ENCODE measurements at regions not wholly inside any gene's neighbourhood (a gene's known extent, or its start where the extent isn't known, plus 50 kb on each side); places are given as distances from the start of the nearest gene placed in this dataset.

DNA sequence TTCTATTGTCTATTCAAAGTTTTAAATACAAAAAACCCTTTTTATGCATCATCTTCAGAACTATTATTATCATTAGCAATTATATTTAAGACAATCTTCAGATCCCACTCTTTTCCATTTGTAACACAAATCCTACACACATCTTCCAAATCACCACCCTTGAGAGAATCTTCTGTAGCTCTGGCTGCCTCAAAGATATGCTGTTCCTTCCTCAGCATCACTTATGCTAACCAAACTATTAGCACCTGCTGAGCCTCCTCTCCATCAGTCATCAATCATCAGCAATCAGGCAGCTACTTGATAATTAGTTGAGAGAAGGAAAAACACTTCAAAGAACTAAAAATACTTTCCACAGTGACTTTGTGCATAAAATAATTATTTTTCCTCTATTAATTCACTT is 1082.2 kb downstream of the C4orf33 start:
- no peak overlapping the region for H3K9ac ChIP-seq (ENCODE audit: low read length)
- no peaks in the 10 kb centered on the region for H3K36me3 ChIP-seq (ENCODE audit: control insufficient read depth, insufficient read depth, low read length, severe bottlenecking)
- H3K27me3 ChIP-seq (replicated peaks; ENCODE audit: control insufficient read depth, insufficient read depth, low read length) = no peaks in the 10 kb centered on the region
- no peak overlapping the region for H3K4me3 ChIP-seq (ENCODE audit: low read length)
- no peaks in the 10 kb centered on the region for H3K4me1 ChIP-seq (ENCODE audit: control insufficient read depth, insufficient read depth, low read length)
- H3K9me3 ChIP-seq (ENCODE audit: control insufficient read depth, low read length) = no peaks in the 10 kb centered on the region
- DNase-seq (ENCODE audit: low read depth) = no peak

GRCh38 chr4:130183096-130183495 is 1087.1 kb downstream of the C4orf33 start:
- DNase-seq (ENCODE audit: low read depth) = peak; percentile 24
- no peaks in the 10 kb centered on the region for H3K36me3 ChIP-seq (ENCODE audit: control insufficient read depth, insufficient read depth, low read length, severe bottlenecking)

DNA sequence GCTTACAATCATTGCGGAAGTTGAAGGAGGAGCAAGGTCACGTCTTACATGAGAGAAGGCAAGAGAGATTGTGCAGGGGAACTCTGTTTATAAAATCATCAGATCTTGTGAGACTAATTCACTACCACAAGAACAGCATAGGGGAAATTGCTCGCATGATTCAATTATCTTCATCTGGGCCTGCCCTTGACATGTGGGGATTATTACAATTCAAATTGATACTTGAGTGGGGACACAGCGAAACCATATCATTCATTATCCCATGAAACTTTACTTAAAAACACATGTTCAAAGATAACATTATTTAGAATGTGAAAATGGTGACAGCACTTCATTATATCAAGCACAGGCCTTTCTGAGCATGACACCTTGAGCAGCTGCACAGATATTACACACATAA is 1087.8 kb downstream of the C4orf33 start:
- no peak overlapping the region for H3K9ac ChIP-seq (ENCODE audit: low read length)
- H3K27me3 ChIP-seq (replicated peaks; ENCODE audit: control insufficient read depth, insufficient read depth, low read length) = no peaks in the 10 kb centered on the region
- no peaks in the 10 kb centered on the region for H3K4me1 ChIP-seq (ENCODE audit: control insufficient read depth, insufficient read depth, low read length)
- H3K9me3 ChIP-seq (ENCODE audit: control insufficient read depth, low read length) = no peaks in the 10 kb centered on the region
- DNase-seq (ENCODE audit: low read depth) = no peak
- H3K36me3 ChIP-seq (ENCODE audit: control insufficient read depth, insufficient read depth, low read length, severe bottlenecking) = no peaks in the 10 kb centered on the region
- H3K4me3 ChIP-seq (ENCODE audit: low read length) = no peak overlapping the region

More at GRCh38 chr4:130183096-130183495, 1087.1 kb downstream of the C4orf33 start:
- no peak overlapping the region for H3K4me3 ChIP-seq (ENCODE audit: low read length)
- H3K4me1 ChIP-seq (ENCODE audit: control insufficient read depth, insufficient read depth, low read length) = no peaks in the 10 kb centered on the region
- no peak overlapping the region for H3K9ac ChIP-seq (ENCODE audit: low read length)
- H3K9me3 ChIP-seq (ENCODE audit: control insufficient read depth, low read length) = no peaks in the 10 kb centered on the region
- H3K27me3 ChIP-seq (replicated peaks; ENCODE audit: control insufficient read depth, insufficient read depth, low read length) = no peaks in the 10 kb centered on the region

- H3K9ac ChIP-seq (ENCODE audit: low read length) = no peak overlapping the region
- H3K4me3 ChIP-seq (ENCODE audit: low read length) = no peak overlapping the region
- DNase-seq (ENCODE audit: low read depth) = no peak
- no peaks in the 10 kb centered on the region for H3K27me3 ChIP-seq (replicated peaks; ENCODE audit: control insufficient read depth, insufficient read depth, low read length)
- H3K9me3 ChIP-seq (ENCODE audit: control insufficient read depth, low read length) = no peaks in the 10 kb centered on the region
- H3K4me1 ChIP-seq (ENCODE audit: control insufficient read depth, insufficient read depth, low read length) = no peaks in the 10 kb centered on the region
- no peaks in the 10 kb centered on the region for H3K36me3 ChIP-seq (ENCODE audit: control insufficient read depth, insufficient read depth, low read length, severe bottlenecking)
These were observed 1089.2 kb downstream of the C4orf33 start for GRCh38 chr4:130185123-130185522.

DNA sequence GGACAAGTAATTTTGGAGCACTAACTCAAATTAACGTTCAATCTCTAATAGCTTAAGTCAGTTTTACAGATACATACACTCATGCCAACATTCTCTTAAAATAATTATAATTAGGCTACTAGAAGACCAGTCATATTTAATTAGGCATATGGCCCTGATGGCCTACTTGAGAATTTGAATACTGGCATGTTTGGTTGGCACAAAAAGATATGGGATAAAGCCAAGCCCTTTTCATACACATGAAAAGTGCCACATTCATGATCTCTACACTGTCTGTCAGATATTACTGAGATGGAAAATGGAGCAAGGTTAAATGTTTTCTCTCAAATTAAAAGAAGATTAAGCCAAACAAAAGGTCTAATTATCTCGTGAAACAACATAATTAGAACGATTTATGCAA is 1091.0 kb downstream of the C4orf33 start:
- H3K4me3 ChIP-seq (ENCODE audit: low read length) = no peak overlapping the region
- H3K9ac ChIP-seq (ENCODE audit: low read length) = no peak overlapping the region
- no peak for DNase-seq (ENCODE audit: low read depth)
- no peaks in the 10 kb centered on the region for H3K4me1 ChIP-seq (ENCODE audit: control insufficient read depth, insufficient read depth, low read length)
- H3K9me3 ChIP-seq (ENCODE audit: control insufficient read depth, low read length) = no peaks in the 10 kb centered on the region
- H3K27me3 ChIP-seq (replicated peaks; ENCODE audit: control insufficient read depth, insufficient read depth, low read length) = no peaks in the 10 kb centered on the region
- H3K36me3 ChIP-seq (ENCODE audit: control insufficient read depth, insufficient read depth, low read length, severe bottlenecking) = no peaks in the 10 kb centered on the region

DNA sequence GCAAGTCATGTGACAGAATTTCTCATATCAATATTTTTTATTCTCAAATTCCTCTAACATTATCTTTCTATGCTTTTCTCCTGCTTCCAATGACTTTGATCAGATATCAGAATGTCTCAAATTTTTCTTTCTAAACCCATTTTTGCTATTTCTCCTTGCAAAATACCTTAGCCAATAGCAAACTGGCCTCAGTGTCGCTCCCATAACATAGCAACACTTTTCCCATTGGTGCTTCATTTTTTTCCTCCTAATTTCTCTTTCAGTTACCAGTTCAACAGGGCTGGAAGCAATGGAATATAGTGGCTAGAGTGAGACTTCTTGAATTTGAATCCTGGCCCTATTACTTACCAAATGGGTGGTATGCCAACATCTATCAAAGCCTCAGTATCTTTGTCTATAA is 1091.6 kb downstream of the C4orf33 start:
- H3K27me3 ChIP-seq (replicated peaks; ENCODE audit: control insufficient read depth, insufficient read depth, low read length) = no peaks in the 10 kb centered on the region
- no peaks in the 10 kb centered on the region for H3K4me1 ChIP-seq (ENCODE audit: control insufficient read depth, insufficient read depth, low read length)
- no peak overlapping the region for H3K4me3 ChIP-seq (ENCODE audit: low read length)
- no peak overlapping the region for H3K9ac ChIP-seq (ENCODE audit: low read length)
- no peaks in the 10 kb centered on the region for H3K9me3 ChIP-seq (ENCODE audit: control insufficient read depth, low read length)
- DNase-seq (ENCODE audit: low read depth) = no peak
- H3K36me3 ChIP-seq (ENCODE audit: control insufficient read depth, insufficient read depth, low read length, severe bottlenecking) = no peaks in the 10 kb centered on the region

- Histone ChIP-seq H3K4me1 (ENCODE audit: control insufficient read depth, insufficient read depth, low read length) (no peaks in the 10 kb centered on the region), H3K27me3 (replicated peaks; ENCODE audit: control insufficient read depth, insufficient read depth, low read length) (no peaks in the 10 kb centered on the region), H3K9me3 (ENCODE audit: control insufficient read depth, low read length) (no peaks in the 10 kb centered on the region), H3K4me3 (ENCODE audit: low read length) (no peak overlapping the region), H3K36me3 (ENCODE audit: control insufficient read depth, insufficient read depth, low read length, severe bottlenecking) (no peaks in the 10 kb centered on the region), H3K9ac (ENCODE audit: low read length) (no peak overlapping the region)
- DNase-seq (ENCODE audit: low read depth) = no peak
These were observed 1096.8 kb downstream of the C4orf33 start for GRCh38 chr4:130192787-130193186.

GRCh38 chr4:130197946-130198345 is 1102.0 kb downstream of the C4orf33 start:
- H3K27me3 ChIP-seq (replicated peaks; ENCODE audit: control insufficient read depth, insufficient read depth, low read length) = no peaks in the 10 kb centered on the region
- H3K4me3 ChIP-seq (ENCODE audit: low read length) = no peak overlapping the region
- H3K9me3 ChIP-seq (ENCODE audit: control insufficient read depth, low read length) = peaks cover 17% of the 10 kb centered on the region
- H3K9ac ChIP-seq (ENCODE audit: low read length) = no peak overlapping the region
- H3K4me1 ChIP-seq (ENCODE audit: control insufficient read depth, insufficient read depth, low read length) = no peaks in the 10 kb centered on the region
- H3K36me3 ChIP-seq (ENCODE audit: control insufficient read depth, insufficient read depth, low read length, severe bottlenecking) = no peaks in the 10 kb centered on the region
- DNase-seq (ENCODE audit: low read depth) = peak; percentile 60

DNA sequence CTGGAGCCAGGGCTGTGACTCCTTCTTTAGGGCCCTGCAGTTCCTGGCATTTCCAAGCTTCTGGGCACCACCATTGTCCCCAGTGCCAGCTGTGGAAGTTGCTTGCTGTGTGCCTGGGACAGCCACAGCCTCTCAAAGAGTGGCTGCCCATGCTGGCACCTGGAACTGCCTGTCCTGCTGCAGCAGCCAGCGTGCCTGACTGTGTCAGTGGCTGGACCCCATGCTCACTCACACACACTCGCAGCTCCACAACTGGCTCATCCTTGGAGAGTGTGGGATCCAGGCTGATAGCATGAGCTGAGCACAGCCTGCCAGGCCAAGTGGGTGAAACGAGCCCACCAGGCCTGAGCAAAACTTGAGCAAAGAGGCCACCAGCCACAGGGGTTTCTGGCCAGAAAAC is 1107.6 kb downstream of the C4orf33 start:
- H3K4me1 ChIP-seq (ENCODE audit: control insufficient read depth, insufficient read depth, low read length) = peaks cover 3% of the 10 kb centered on the region
- H3K9me3 ChIP-seq (ENCODE audit: control insufficient read depth, low read length) = peaks cover 31% of the 10 kb centered on the region
- no peak overlapping the region for H3K4me3 ChIP-seq (ENCODE audit: low read length)
- no peaks in the 10 kb centered on the region for H3K36me3 ChIP-seq (ENCODE audit: control insufficient read depth, insufficient read depth, low read length, severe bottlenecking)
- DNase-seq (ENCODE audit: low read depth) = no peak
- H3K27me3 ChIP-seq (replicated peaks; ENCODE audit: control insufficient read depth, insufficient read depth, low read length) = no peaks in the 10 kb centered on the region
- no peak overlapping the region for H3K9ac ChIP-seq (ENCODE audit: low read length)

DNA sequence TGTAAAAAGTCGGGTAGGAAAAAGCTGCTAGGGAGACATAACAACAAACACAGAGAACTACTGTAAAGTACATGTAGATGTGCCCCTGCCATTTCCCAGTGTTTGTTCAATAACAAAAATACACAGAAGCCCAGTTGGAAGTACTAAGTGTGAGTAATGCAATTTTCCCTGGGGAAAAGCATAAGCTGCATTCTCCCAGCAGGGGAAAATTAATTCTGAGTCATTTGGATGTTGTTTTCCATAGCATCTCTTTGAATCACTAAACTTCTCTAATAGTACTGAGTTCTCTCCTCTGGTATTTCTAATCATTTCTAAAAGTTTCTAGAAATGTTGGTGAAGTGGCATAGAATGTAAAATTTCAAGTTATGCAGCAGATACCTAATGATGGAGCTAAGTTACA is 1114.9 kb downstream of the C4orf33 start:
- Histone ChIP-seq H3K9ac (ENCODE audit: low read length) (no peak overlapping the region), H3K9me3 (ENCODE audit: control insufficient read depth, low read length) (no peaks in the 10 kb centered on the region), H3K4me1 (ENCODE audit: control insufficient read depth, insufficient read depth, low read length) (peaks cover 20% of the 10 kb centered on the region), H3K4me3 (ENCODE audit: low read length) (peak overlapping the region; percentile 23), H3K36me3 (ENCODE audit: control insufficient read depth, insufficient read depth, low read length, severe bottlenecking) (no peaks in the 10 kb centered on the region), H3K27me3 (replicated peaks; ENCODE audit: control insufficient read depth, insufficient read depth, low read length) (no peaks in the 10 kb centered on the region)
- peak; percentile 84 for DNase-seq (ENCODE audit: low read depth)

- H3K4me3 ChIP-seq (ENCODE audit: low read length) = no peak overlapping the region
- no peaks in the 10 kb centered on the region for H3K9me3 ChIP-seq (ENCODE audit: control insufficient read depth, low read length)
- H3K9ac ChIP-seq (ENCODE audit: low read length) = no peak overlapping the region
- H3K27me3 ChIP-seq (replicated peaks; ENCODE audit: control insufficient read depth, insufficient read depth, low read length) = no peaks in the 10 kb centered on the region
- H3K36me3 ChIP-seq (ENCODE audit: control insufficient read depth, insufficient read depth, low read length, severe bottlenecking) = no peaks in the 10 kb centered on the region
- peaks cover 17% of the 10 kb centered on the region for H3K4me1 ChIP-seq (ENCODE audit: control insufficient read depth, insufficient read depth, low read length)
- DNase-seq (ENCODE audit: low read depth) = no peak
These were observed 1118.3 kb downstream of the C4orf33 start for GRCh38 chr4:130214268-130214667.

GRCh38 chr4:130233377-130234047 is 1137.6 kb downstream of the C4orf33 start:
- DNase-seq (ENCODE audit: low read depth) = peak; percentile 45
- Histone ChIP-seq H3K4me1 (ENCODE audit: control insufficient read depth, insufficient read depth, low read length) (no peaks in the 10 kb centered on the region), H3K4me3 (ENCODE audit: low read length) (no peak overlapping the region), H3K36me3 (ENCODE audit: control insufficient read depth, insufficient read depth, low read length, severe bottlenecking) (no peaks in the 10 kb centered on the region), H3K27me3 (replicated peaks; ENCODE audit: control insufficient read depth, insufficient read depth, low read length) (no peaks in the 10 kb centered on the region), H3K9ac (ENCODE audit: low read length) (no peak overlapping the region), H3K9me3 (ENCODE audit: control insufficient read depth, low read length) (no peaks in the 10 kb centered on the region)

Data from adipocyte (in vitro differentiated cells).